Keratinocyte (primary cell): ENCODE measurements at regions not wholly inside any gene's neighbourhood (a gene's known extent, or its start where the extent isn't known, plus 50 kb on each side); places are given as distances from the start of the nearest gene placed in this dataset.

ENCODE experiments used
- DNase-seq: peaks from one replicate; pipeline ENCODE4 v3.0.0-alpha.2; 2011; ENCODE audit warnings: low read depth, missing footprints, low spot score
- FAIRE-seq: peaks from 2 replicates; lab custom pipeline; 2011; peaks lifted over from hg19 to GRCh38; lab: Jason Lieb, UNC
- H2AFZ ChIP-seq: 2 replicates; pipeline ENCODE4 v1.6.0; 2012; ENCODE audit warnings: low read length, control low read depth, inconsistent platforms; ENCODE audit not compliant: control insufficient read depth
- H3K27ac ChIP-seq: 2 replicates; pipeline ENCODE4 v1.5.1; 2011; ENCODE audit warnings: low read length; ENCODE audit not compliant: control insufficient read depth, insufficient read depth
- H3K27me3 ChIP-seq: 3 replicates; pipeline ENCODE4 v1.6.0; 2011; ENCODE audit warnings: low read length; ENCODE audit not compliant: control insufficient read depth, insufficient read depth; ENCODE audit errors: extremely low read depth
- H3K36me3 ChIP-seq, 2 experiments: 2 replicates in 1 of 2; 3 replicates in 1 of 2; pipeline ENCODE4 v1.5.1; 2011; ENCODE audit warnings: low read length in 2 of 2, mild to moderate bottlenecking in 1 of 2; ENCODE audit not compliant: control insufficient read depth in 2 of 2, insufficient read depth in 2 of 2; ENCODE audit errors: extremely low read depth in 1 of 2
- H3K4me1 ChIP-seq: 3 replicates; pipeline ENCODE4 v1.5.1; 2011; ENCODE audit warnings: low read length; ENCODE audit not compliant: control insufficient read depth, insufficient read depth; ENCODE audit errors: extremely low read depth
- H3K4me2 ChIP-seq: 3 replicates; pipeline ENCODE4 v1.6.0; 2011; ENCODE audit warnings: low read depth, low read length; ENCODE audit not compliant: control insufficient read depth, insufficient read depth; ENCODE audit errors: extremely low read depth
- H3K4me3 ChIP-seq, 3 experiments: fragments of 200-600 bp in 1 of 3; sonication (generic) in 1 of 3; 2 replicates in 2 of 3; 3 replicates in 1 of 3; pipeline ENCODE4 v1.5.1; 2011 to 2016; ENCODE audit warnings: low read length in 3 of 3, mild to moderate bottlenecking in 3 of 3, control low read depth in 2 of 3, inconsistent platforms in 1 of 3, low read depth in 1 of 3, mixed read lengths in 1 of 3, mixed run types in 1 of 3, moderate library complexity in 1 of 3; ENCODE audit not compliant: control insufficient read depth in 2 of 3, insufficient read depth in 2 of 3; ENCODE audit errors: extremely low read depth in 1 of 3
- H3K79me2 ChIP-seq: 2 replicates; pipeline ENCODE4 v1.6.0; 2012; ENCODE audit warnings: low read length; ENCODE audit not compliant: control insufficient read depth, insufficient read depth
- H3K9ac ChIP-seq: 3 replicates; pipeline ENCODE4 v1.6.0; 2011; ENCODE audit warnings: low read length; ENCODE audit not compliant: control insufficient read depth, insufficient read depth; ENCODE audit errors: extremely low read depth
- H3K9me1 ChIP-seq: 3 replicates; pipeline ENCODE4 v1.6.0; 2011; ENCODE audit warnings: low read length; ENCODE audit not compliant: control insufficient read depth, insufficient read depth; ENCODE audit errors: extremely low read depth
- H3K9me3 ChIP-seq: 2 replicates; pipeline ENCODE4 v1.5.1; 2012; ENCODE audit warnings: low read depth, low read length; ENCODE audit not compliant: control insufficient read depth
- H4K20me1 ChIP-seq: 3 replicates; pipeline ENCODE4 v1.6.0; 2011; ENCODE audit warnings: low read length; ENCODE audit not compliant: control insufficient read depth, insufficient read depth; ENCODE audit errors: extremely low read depth
- CTCF ChIP-seq, 3 experiments: IDR thresholded peaks in 1 of 3; conservative IDR thresholded peaks in 1 of 3; optimal IDR thresholded peaks in 1 of 3; 2 replicates in 2 of 3; 3 replicates in 1 of 3; pipeline versions ENCODE3 to v1.5.1; 2011; ENCODE audit warnings: low read length in 3 of 3, mild to moderate bottlenecking in 3 of 3, moderate library complexity in 2 of 3, control low read depth in 1 of 3, inconsistent platforms in 1 of 3; ENCODE audit not compliant: insufficient read depth in 2 of 3; ENCODE audit errors: extremely low read depth in 1 of 3
- EZH2 ChIP-seq: IDR thresholded peaks from one replicate; pipeline ENCODE4 v1.6.1; 2012; ENCODE audit warnings: inconsistent platforms, mild to moderate bottlenecking, low read length, moderate library complexity
- dilution Hi-C: fragments of 300-500 bp; cut with MboI; formaldehyde crosslinking; loops from one replicate; pipeline ENCODE4 v1.7.0; 2020; ENCODE audit warnings: low sequenced_read_pairs; ENCODE audit not compliant: extremely low pct_ligation_motif_present

- H3K9ac ChIP-seq = no peak overlapping the region
- no peaks in the 10 kb centered on the region for H3K9me1 ChIP-seq
- DNase-seq = no peak
- H3K79me2 ChIP-seq = no peaks in the 10 kb centered on the region
- H3K9me3 ChIP-seq = no peaks in the 10 kb centered on the region
- H2AFZ ChIP-seq = no peak overlapping the region
- H3K4me2 ChIP-seq = no peak overlapping the region
- H3K36me3 ChIP-seq = no peaks in the 10 kb centered on the region
- dilution Hi-C loops = no loop called here
- TF ChIP-seq EZH2 (no peak), CTCF (optimal IDR thresholded peaks at IDR 0.05 in 1 of 3, IDR thresholded peaks at IDR 0.05 in 1 of 3, conservative IDR thresholded peaks at IDR 0.05 in 1 of 3; ENCODE audit: extremely low read depth in 1 of 3, insufficient read depth in 2 of 3, low read length in 3 of 3) (no peak)
- H4K20me1 ChIP-seq = no peaks in the 10 kb centered on the region
- H3K27me3 ChIP-seq = no peaks in the 10 kb centered on the region
- H3K4me3 ChIP-seq = no peak overlapping the region
- H3K4me1 ChIP-seq = no peaks in the 10 kb centered on the region
- no peak for FAIRE-seq
- H3K27ac ChIP-seq = no peak overlapping the region
Measured at GRCh38 chr16:65222049-65222448, 100.2 kb upstream of the CDH11 start.

GRCh38 chr16:65219786-65220185 is 97.9 kb upstream of the CDH11 start:
- Histone ChIP-seq H3K79me2 (no peaks in the 10 kb centered on the region), H3K4me2 (no peak overlapping the region), H2AFZ (no peak overlapping the region), H3K36me3 (no peaks in the 10 kb centered on the region), H3K4me1 (no peaks in the 10 kb centered on the region), H3K27me3 (no peaks in the 10 kb centered on the region), H3K9ac (no peak overlapping the region), H3K4me3 (no peak overlapping the region), H3K9me1 (no peaks in the 10 kb centered on the region), H3K27ac (no peak overlapping the region), H4K20me1 (no peaks in the 10 kb centered on the region), H3K9me3 (no peaks in the 10 kb centered on the region)
- TF ChIP-seq CTCF (optimal IDR thresholded peaks at IDR 0.05 in 1 of 3, IDR thresholded peaks at IDR 0.05 in 1 of 3, conservative IDR thresholded peaks at IDR 0.05 in 1 of 3; ENCODE audit: extremely low read depth in 1 of 3, insufficient read depth in 2 of 3, low read length in 3 of 3) (no peak), EZH2 (no peak)
- dilution Hi-C loops = no loop called here
- FAIRE-seq (no peak), DNase-seq (no peak)
